ENCODE measurements at regions not wholly inside any gene's neighbourhood (a gene's known extent, or its start where the extent isn't known, plus 50 kb on each side); places are given as distances from the start of the nearest gene placed in this dataset.
"Not testable (repeated sequence)": the region's sequence is repeated elsewhere in the genome, so short reads cannot be mapped to it uniquely, and the experiment has no call there.

DNA sequence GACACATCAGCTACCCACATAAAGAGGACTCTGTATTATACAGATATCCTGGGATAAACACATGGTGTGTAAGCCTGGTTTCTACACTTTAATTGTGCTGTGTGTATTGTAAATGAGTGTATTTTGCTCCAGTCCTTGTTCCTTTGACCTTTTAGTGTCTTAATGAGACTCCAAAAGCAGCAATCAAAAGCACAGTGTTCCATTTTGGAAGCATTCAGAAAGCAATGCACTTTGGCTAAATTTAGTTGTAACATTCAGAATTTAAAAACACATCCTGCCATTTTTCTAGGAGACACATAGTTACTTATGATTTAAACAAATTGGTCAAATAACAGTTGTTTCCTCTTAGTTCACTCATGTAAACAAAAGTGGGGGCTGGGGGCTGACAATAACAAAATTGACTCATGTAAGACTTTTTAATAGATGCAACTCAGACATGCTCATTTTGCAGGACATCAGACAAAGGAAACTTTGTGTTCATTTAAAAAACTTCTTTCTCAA is 122.2 kb downstream of the GPR37 start:
- Histone ChIP-seq H3K4me1 (ENCODE audit: control insufficient read depth, insufficient read depth, low read length) (no peaks in the 10 kb centered on the region), H3K9me3 (ENCODE audit: control insufficient read depth in 2 of 2, low read length in 2 of 2) (no peaks in the 10 kb centered on the region), H3K9ac (ENCODE audit: low read length in 2 of 2) (no peak overlapping the region), H3K27ac (ENCODE audit: low read length) (no peak overlapping the region), H3K36me3 (ENCODE audit: control insufficient read depth in 2 of 2, insufficient read depth in 2 of 2, low read length in 2 of 2) (no peaks in the 10 kb centered on the region), H3K27me3 (ENCODE audit: control insufficient read depth in 1 of 2, insufficient read depth in 2 of 2, low read length in 2 of 2) (no peaks in the 10 kb centered on the region), H3K4me3 (ENCODE audit: low read length in 2 of 2) (no peak overlapping the region)

DNA sequence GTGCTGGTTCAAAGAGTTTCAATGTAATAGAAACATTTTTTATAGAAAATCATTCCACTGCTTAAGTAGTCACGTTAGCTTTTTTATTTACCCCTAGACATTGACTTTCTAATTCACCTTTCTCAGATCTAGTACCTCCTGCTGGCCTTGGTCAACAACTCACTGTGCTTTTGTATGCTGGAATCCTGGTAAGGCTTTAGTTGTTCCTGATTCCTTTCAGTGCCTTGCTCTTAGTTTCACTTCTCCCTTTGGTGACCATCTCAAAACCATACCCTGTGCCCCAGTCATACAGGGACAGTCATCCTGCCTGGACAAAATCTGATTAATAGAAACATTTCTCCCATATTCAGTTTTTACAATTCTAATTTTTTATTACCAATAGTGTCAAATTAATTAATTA is 130.2 kb downstream of the GPR37 start:
- H3K27ac ChIP-seq (ENCODE audit: low read length), result no peak overlapping the region

GRCh38 chr7:124633740-124634139 is 131.9 kb downstream of the GPR37 start:
- H3K9ac ChIP-seq (ENCODE audit: low read length in 2 of 2), result no peak overlapping the region
- H3K9me3 ChIP-seq (ENCODE audit: control insufficient read depth in 2 of 2, low read length in 2 of 2), result no peaks in the 10 kb centered on the region
- H3K4me3 ChIP-seq (ENCODE audit: low read length in 2 of 2), result no peak overlapping the region
- no peaks in the 10 kb centered on the region for H3K4me1 ChIP-seq (ENCODE audit: control insufficient read depth, insufficient read depth, low read length)
- H3K27me3 ChIP-seq (ENCODE audit: control insufficient read depth in 1 of 2, insufficient read depth in 2 of 2, low read length in 2 of 2), result no peaks in the 10 kb centered on the region
- no peak overlapping the region for H3K27ac ChIP-seq (ENCODE audit: low read length)
- no peaks in the 10 kb centered on the region for H3K36me3 ChIP-seq (ENCODE audit: control insufficient read depth in 2 of 2, insufficient read depth in 2 of 2, low read length in 2 of 2)

More for the DNA sequence above, 130.2 kb downstream of the GPR37 start:
- no peak overlapping the region for H3K9ac ChIP-seq (ENCODE audit: low read length in 2 of 2)
- H3K9me3 ChIP-seq (ENCODE audit: control insufficient read depth in 2 of 2, low read length in 2 of 2), result no peaks in the 10 kb centered on the region
- H3K4me1 ChIP-seq (ENCODE audit: control insufficient read depth, insufficient read depth, low read length), result no peaks in the 10 kb centered on the region
- H3K27me3 ChIP-seq (ENCODE audit: control insufficient read depth in 1 of 2, insufficient read depth in 2 of 2, low read length in 2 of 2), result no peaks in the 10 kb centered on the region
- no peak overlapping the region for H3K4me3 ChIP-seq (ENCODE audit: low read length in 2 of 2)
- no peaks in the 10 kb centered on the region for H3K36me3 ChIP-seq (ENCODE audit: control insufficient read depth in 2 of 2, insufficient read depth in 2 of 2, low read length in 2 of 2)

DNA sequence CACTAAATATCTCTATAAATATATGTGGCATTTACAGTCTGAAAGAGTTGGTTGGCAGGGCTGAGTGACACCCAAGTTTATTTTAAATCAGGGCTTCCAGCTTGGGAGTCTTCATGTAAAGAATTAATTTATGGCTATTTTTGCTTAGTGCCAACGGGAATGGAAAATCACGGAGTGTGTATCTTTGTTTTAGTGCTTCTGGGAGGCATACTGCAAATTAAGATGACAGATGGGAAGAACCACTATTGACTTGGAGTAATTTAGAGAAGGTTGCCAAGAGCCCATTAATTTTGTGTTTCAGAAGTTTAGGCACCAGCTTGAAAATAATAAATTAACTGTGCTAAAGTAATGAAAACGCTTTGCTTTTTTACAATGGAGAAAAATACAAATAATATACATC is 135.2 kb downstream of the GPR37 start:
- H3K9ac ChIP-seq (ENCODE audit: low read length in 2 of 2), result no peak overlapping the region
- no peaks in the 10 kb centered on the region for H3K4me1 ChIP-seq (ENCODE audit: control insufficient read depth, insufficient read depth, low read length)
- H3K9me3 ChIP-seq (ENCODE audit: control insufficient read depth in 2 of 2, low read length in 2 of 2), result no peaks in the 10 kb centered on the region
- no peak overlapping the region for H3K27ac ChIP-seq (ENCODE audit: low read length)
- H3K4me3 ChIP-seq (ENCODE audit: low read length in 2 of 2), result no peak overlapping the region
- no peaks in the 10 kb centered on the region for H3K36me3 ChIP-seq (ENCODE audit: control insufficient read depth in 2 of 2, insufficient read depth in 2 of 2, low read length in 2 of 2)
- H3K27me3 ChIP-seq (ENCODE audit: control insufficient read depth in 1 of 2, insufficient read depth in 2 of 2, low read length in 2 of 2), result no peaks in the 10 kb centered on the region

GRCh38 chr7:124618871-124619270 is 146.7 kb downstream of the GPR37 start:
- Histone ChIP-seq H3K4me1 (ENCODE audit: control insufficient read depth, insufficient read depth, low read length) (no peaks in the 10 kb centered on the region), H3K4me3 (ENCODE audit: low read length in 2 of 2) (no peak overlapping the region), H3K36me3 (ENCODE audit: control insufficient read depth in 2 of 2, insufficient read depth in 2 of 2, low read length in 2 of 2) (no peaks in the 10 kb centered on the region), H3K27me3 (ENCODE audit: control insufficient read depth in 1 of 2, insufficient read depth in 2 of 2, low read length in 2 of 2) (no peaks in the 10 kb centered on the region), H3K9me3 (ENCODE audit: control insufficient read depth in 2 of 2, low read length in 2 of 2) (no peaks in the 10 kb centered on the region), H3K9ac (ENCODE audit: low read length in 2 of 2) (no peak overlapping the region), H3K27ac (ENCODE audit: low read length) (no peak overlapping the region)

- H3K27ac ChIP-seq (ENCODE audit: low read length); H3K9me3 ChIP-seq (ENCODE audit: control insufficient read depth in 2 of 2, low read length in 2 of 2); H3K36me3 ChIP-seq (ENCODE audit: control insufficient read depth in 2 of 2, insufficient read depth in 2 of 2, low read length in 2 of 2); H3K4me3 ChIP-seq (ENCODE audit: low read length in 2 of 2); H3K9ac ChIP-seq (ENCODE audit: low read length in 2 of 2); H3K27me3 ChIP-seq (ENCODE audit: control insufficient read depth in 1 of 2, insufficient read depth in 2 of 2, low read length in 2 of 2); H3K4me1 ChIP-seq (ENCODE audit: control insufficient read depth, insufficient read depth, low read length): not testable (repeated sequence)
Measured at GRCh38 chr7:124618051-124618450, 147.5 kb downstream of the GPR37 start.

GRCh38 chr7:124603066-124603465 is 162.5 kb downstream of the GPR37 start:
- no peak overlapping the region for H3K27ac ChIP-seq (ENCODE audit: low read length)
- no peak overlapping the region for H3K4me3 ChIP-seq (ENCODE audit: low read length in 2 of 2)
- H3K27me3 ChIP-seq (ENCODE audit: control insufficient read depth in 1 of 2, insufficient read depth in 2 of 2, low read length in 2 of 2), result no peaks in the 10 kb centered on the region

DNA sequence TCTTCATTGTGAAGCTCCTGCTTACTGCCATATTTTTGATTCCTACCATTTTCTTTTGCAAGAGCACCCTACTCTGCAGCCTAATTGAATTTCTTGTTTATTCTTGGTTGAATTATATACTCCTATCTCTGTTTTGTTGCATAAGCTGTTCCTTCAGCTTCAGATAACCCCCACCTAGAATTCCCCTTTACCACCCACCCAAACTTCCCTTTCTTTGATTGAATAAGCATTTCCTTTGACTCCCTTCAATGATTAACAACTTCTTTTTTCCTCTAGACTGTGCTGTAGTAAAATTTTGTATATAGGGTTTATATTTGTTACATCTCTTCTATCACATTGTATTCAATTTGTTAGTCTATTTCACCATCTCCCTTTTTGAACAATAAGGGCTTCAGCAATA is 168.1 kb downstream of the GPR37 start:
- H3K4me3 ChIP-seq (ENCODE audit: low read length in 2 of 2), result no peak overlapping the region
- H3K9ac ChIP-seq (ENCODE audit: low read length in 2 of 2), result no peak overlapping the region
- H3K9me3 ChIP-seq (ENCODE audit: control insufficient read depth in 2 of 2, low read length in 2 of 2), result no peaks in the 10 kb centered on the region
- no peaks in the 10 kb centered on the region for H3K4me1 ChIP-seq (ENCODE audit: control insufficient read depth, insufficient read depth, low read length)
- no peaks in the 10 kb centered on the region for H3K27me3 ChIP-seq (ENCODE audit: control insufficient read depth in 1 of 2, insufficient read depth in 2 of 2, low read length in 2 of 2)
- no peak overlapping the region for H3K27ac ChIP-seq (ENCODE audit: low read length)
- H3K36me3 ChIP-seq (ENCODE audit: control insufficient read depth in 2 of 2, insufficient read depth in 2 of 2, low read length in 2 of 2), result no peaks in the 10 kb centered on the region

More at GRCh38 chr7:124603066-124603465, 162.5 kb downstream of the GPR37 start:
- H3K4me1 ChIP-seq (ENCODE audit: control insufficient read depth, insufficient read depth, low read length), result no peaks in the 10 kb centered on the region
- no peaks in the 10 kb centered on the region for H3K9me3 ChIP-seq (ENCODE audit: control insufficient read depth in 2 of 2, low read length in 2 of 2)
- H3K36me3 ChIP-seq (ENCODE audit: control insufficient read depth in 2 of 2, insufficient read depth in 2 of 2, low read length in 2 of 2), result no peaks in the 10 kb centered on the region
- H3K9ac ChIP-seq (ENCODE audit: low read length in 2 of 2), result no peak overlapping the region

DNA sequence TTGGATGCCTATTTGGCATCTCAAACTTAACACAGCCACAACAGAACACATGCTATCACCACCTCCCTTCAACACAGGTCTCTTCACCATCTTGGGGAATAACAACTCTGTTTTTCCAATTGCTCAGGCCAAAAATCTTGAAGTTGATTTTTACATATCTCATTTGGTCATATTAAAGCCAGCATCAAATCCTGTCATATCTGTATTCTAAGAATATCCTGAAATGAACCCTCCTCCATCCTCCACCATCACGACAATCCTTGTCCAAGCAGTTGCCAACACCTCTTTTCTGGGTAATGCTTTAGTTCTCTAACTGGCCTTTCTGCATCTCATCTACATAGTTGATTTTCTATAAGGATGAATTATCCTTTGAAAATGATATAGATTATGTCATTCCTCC is 168.7 kb downstream of the GPR37 start:
- Histone ChIP-seq H3K27me3 (ENCODE audit: control insufficient read depth in 1 of 2, insufficient read depth in 2 of 2, low read length in 2 of 2) (no peaks in the 10 kb centered on the region), H3K9me3 (ENCODE audit: control insufficient read depth in 2 of 2, low read length in 2 of 2) (no peaks in the 10 kb centered on the region), H3K27ac (ENCODE audit: low read length) (no peak overlapping the region)

DNA sequence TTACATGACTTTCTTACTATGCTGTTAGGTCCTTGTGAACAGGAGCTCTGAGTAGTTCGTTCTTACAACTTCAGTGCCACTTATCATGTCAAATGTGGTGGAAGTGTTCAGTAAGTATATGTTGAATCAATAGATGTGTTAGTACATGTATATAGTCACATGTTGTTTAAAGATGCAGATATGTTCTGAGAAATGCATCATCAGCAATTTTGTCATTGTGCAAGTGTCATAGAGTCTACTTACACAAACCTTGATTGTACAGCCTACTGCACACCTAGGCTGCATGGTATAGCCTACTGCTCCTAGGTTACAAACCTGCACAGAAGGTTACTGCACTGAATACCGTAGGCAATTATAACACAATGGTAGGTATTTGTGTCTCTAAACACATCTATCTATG is 174.8 kb downstream of the GPR37 start:
- H3K9ac ChIP-seq (ENCODE audit: low read length in 2 of 2), result no peak overlapping the region
- no peak overlapping the region for H3K4me3 ChIP-seq (ENCODE audit: low read length in 2 of 2)
- H3K36me3 ChIP-seq (ENCODE audit: control insufficient read depth in 2 of 2, insufficient read depth in 2 of 2, low read length in 2 of 2), result no peaks in the 10 kb centered on the region
- H3K4me1 ChIP-seq (ENCODE audit: control insufficient read depth, insufficient read depth, low read length), result no peaks in the 10 kb centered on the region
- no peaks in the 10 kb centered on the region for H3K9me3 ChIP-seq (ENCODE audit: control insufficient read depth in 2 of 2, low read length in 2 of 2)
- no peak overlapping the region for H3K27ac ChIP-seq (ENCODE audit: low read length)
- no peaks in the 10 kb centered on the region for H3K27me3 ChIP-seq (ENCODE audit: control insufficient read depth in 1 of 2, insufficient read depth in 2 of 2, low read length in 2 of 2)

More for the DNA sequence above, 168.7 kb downstream of the GPR37 start:
- Histone ChIP-seq H3K9ac (ENCODE audit: low read length in 2 of 2) (no peak overlapping the region), H3K4me3 (ENCODE audit: low read length in 2 of 2) (no peak overlapping the region), H3K36me3 (ENCODE audit: control insufficient read depth in 2 of 2, insufficient read depth in 2 of 2, low read length in 2 of 2) (no peaks in the 10 kb centered on the region), H3K4me1 (ENCODE audit: control insufficient read depth, insufficient read depth, low read length) (no peaks in the 10 kb centered on the region)

- H3K4me3 ChIP-seq (ENCODE audit: low read length in 2 of 2), result no peak overlapping the region
- H3K27ac ChIP-seq (ENCODE audit: low read length), result no peak overlapping the region
- no peaks in the 10 kb centered on the region for H3K36me3 ChIP-seq (ENCODE audit: control insufficient read depth in 2 of 2, insufficient read depth in 2 of 2, low read length in 2 of 2)
- H3K4me1 ChIP-seq (ENCODE audit: control insufficient read depth, insufficient read depth, low read length), result no peaks in the 10 kb centered on the region
- no peaks in the 10 kb centered on the region for H3K27me3 ChIP-seq (ENCODE audit: control insufficient read depth in 1 of 2, insufficient read depth in 2 of 2, low read length in 2 of 2)
- H3K9me3 ChIP-seq (ENCODE audit: control insufficient read depth in 2 of 2, low read length in 2 of 2), result no peaks in the 10 kb centered on the region
- H3K9ac ChIP-seq (ENCODE audit: low read length in 2 of 2), result no peak overlapping the region
Measured at GRCh38 chr7:124577256-124577655, 188.3 kb downstream of the GPR37 start.

Measured in stomach smooth muscle (tissue), 2 donors.